ENCODE measurements at regions not wholly inside any gene's neighbourhood (a gene's known extent, or its start where the extent isn't known, plus 50 kb on each side); places are given as distances from the start of the nearest gene placed in this dataset.
A peak's percentile ranks its signal among the peaks of the same experiment; 100 is the strongest.
"Not testable (repeated sequence)": the region's sequence is repeated elsewhere in the genome, so short reads cannot be mapped to it uniquely, and the experiment has no call there.

DNA sequence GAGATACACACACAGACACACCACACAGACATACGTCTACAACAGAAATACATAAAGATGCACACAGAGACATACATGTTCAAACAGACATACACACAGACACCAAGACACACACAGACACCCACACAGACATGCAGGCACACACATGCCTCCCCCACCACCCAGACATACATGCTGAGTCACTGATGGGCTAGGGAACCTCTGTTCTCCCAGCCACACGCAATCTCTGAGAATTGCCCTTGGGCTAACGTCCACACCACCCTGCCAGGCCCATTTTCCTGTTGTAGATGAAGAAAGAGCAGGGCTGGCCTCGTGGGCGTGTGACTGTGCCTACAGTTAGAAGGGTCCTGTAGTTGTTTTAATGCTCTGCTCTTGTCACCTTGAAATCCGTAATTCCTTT is 261.9 kb downstream of the KCNRG start:
- DNase-seq, result no peak

DNA sequence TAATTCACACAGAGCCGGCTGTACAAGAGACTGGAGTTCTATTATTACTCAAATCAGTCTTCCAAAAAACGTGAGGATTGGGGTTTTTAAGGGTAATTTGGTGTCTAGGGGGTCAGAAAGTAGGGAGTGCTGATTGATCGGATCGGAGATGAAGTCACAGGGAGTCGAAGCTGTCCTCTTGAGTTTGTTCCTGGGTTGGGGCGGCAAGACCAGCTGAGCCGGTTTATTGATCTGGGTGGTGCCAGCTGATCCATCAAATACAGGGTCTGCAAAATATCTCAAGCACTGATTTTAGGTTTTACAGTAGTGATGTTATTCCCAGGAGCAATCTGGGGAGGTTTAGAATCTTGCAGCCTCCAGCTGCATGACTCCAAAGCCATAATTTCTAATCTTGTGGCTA is 262.7 kb downstream of the KCNRG start:
- DNase-seq, result no peak

DNA sequence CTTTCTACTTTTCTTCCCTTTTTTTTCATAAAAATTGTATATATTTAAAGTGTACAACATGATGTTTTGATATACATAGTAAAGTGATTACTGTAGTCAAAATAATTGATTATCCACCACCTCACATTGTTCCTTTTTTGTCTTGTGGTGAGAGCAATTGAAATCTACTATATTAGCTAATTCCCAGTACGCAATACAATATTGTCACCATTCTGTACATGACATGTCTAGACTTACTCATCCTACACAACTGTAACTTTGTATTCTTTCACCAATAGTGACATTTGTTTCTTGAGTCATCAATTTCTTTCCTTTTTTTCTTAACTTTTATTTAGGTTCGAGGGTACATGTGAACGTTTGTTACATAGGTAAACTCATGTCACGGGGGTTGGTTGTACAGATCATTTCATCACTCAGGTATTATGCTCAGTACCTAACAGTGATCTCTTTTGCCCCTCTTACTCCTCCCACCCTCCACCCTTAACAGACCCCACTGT is 265.2 kb downstream of the KCNRG start:
- no peak for DNase-seq

DNA sequence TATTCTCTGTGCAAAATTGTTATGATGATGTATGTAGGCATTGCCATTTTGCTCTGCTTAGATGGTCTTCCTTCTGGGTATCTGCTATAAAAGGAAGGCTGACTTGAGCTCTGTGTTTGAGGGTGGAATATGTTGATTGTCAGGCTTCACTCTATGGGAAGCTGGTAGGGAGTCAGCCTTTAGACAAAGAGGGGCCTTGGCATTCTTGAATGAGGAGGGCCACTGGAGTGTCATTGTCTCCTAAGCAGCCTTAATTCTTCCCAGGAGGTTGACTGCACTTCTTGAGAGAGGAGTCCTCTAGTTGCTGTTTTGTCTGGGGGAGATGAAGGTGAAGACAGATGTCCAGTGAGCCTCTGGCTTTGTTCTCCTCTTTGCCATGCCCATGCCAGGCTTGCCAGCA is 266.8 kb downstream of the KCNRG start:
- no peak for DNase-seq

DNA sequence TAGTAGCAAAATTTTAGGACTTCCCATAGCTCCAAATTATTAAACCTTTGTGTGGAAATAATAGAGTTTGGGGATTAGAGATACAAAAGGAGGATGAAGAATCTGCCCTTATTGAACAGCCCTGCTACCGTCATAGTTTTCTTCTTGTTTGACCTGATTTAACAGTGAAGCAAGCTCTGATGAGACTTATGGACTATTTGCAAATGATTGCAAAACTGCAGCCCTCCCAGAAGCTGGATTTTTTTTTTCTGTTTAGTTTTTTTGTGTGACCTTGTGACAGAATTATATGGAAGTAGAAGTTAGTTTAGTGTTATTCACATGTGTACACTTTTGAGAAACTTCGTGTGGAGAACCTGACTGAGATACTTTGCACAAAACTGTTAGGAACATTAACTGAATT is 267.8 kb downstream of the KCNRG start:
- no peak for DNase-seq

DNA sequence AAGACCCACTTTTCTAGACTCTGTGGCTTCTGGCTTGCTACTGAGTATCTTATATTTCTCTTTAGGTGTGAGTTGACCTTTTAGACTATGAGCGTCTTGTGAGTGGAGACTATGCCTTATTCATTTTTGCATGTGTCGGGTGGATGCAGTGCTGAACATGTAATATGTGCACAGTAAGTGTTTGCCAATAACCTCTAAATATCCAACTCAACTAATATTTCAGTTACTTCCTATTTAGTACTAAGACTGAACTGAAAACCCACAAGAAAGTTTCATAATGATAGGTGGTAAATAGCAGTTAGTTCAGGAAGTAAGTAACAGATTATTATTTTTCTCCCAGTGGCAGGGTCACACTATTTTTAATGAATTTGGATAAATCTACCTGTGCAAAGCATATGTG is 269.3 kb downstream of the KCNRG start:
- DNase-seq, result no peak

DNA sequence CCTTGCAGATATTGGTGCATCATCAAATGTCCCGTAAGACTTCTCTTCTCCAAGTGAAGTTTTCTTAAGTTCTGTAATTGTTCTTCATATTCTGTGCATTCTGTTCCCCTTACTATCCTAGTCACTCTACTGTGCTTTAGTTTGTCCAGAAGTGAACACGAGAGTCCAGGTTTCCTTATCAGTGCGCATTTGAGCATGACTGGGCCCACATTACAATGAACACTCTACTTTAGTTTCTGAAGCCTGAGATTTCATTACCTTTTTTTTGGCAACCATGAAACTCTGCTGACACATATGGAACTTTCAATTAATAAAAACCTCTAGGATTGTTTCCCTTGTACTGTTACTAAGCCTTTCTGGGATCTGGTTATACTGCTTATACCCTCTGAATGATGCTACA is 270.0 kb downstream of the KCNRG start:
- DNase-seq, result no peak

DNA sequence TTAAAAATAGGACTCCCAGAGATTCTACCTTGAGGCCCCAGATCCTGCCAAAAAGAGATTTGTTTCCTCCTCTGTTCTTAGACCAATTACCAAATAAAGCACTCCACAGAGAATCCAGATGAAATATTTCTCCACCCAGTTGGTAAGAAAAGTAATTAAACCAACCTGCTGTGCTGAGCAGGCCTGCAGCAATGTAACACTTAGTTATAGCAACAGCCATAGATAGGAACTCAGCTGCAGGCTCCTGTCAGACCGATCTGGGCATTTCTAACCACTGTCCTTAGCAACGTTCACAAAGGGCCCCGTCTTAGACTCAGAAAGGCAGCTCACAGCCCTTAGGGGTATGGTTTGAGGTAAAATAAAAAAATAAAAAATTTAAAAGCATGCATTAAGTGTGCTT is 271.1 kb downstream of the KCNRG start:
- DNase-seq, result no peak

DNA sequence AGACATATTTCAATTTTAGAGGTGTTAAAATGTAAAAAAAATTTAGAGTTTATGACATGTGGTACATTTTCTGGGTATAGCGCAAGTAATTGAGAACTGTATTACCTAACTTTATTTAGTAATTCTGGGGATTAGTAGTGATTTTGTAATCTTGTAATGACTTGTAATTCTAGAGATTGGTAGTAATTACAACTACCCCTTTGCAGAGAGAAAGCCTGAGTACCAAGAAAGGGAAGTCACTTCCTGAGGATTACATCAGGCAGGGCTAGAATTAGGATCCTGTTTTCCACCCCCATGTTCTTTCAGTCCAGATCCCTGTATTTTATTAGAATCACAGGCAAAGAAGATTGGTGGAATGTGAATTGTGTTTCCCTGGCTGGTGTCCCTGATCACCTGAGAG is 274.9 kb downstream of the KCNRG start:
- DNase-seq, result no peak

DNA sequence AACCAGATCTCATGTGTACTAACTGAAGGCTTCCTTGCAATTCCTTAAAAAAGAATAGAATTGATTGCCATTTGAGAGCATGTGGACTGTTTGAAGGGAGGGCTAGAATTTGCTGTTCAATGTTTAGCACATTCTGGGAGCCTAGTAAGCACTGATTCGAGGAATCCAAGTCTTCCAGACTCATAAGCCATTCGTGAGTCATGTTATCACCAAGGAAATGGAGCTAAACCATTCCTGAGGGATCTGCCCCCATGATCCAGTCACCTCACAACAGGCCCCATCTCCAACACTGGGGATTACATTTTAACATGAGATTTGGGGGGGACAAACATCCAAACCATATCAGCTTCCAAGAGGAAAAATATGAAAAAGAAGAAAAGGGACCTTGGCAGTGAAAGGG is 276.4 kb downstream of the KCNRG start:
- no peak for DNase-seq

DNA sequence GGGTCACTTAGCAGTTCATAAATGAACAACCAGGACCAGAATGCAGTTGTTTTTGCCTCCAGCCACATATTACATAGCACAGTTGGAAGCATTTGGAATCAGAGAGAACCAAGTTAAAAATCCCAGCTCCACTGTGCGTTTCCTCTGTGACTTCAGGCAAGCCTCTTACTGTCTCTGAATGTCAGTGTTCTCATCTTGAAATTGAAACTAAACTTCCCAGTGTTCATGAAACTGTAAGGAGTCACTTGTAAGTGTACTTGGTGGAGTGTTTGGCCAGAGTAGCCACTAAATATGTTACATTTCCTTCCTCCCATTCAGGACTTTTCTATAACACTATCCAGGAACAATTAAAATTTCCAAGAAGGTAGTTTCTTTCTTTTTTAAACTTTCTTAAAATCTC is 276.8 kb downstream of the KCNRG start:
- DNase-seq, result no peak

DNA sequence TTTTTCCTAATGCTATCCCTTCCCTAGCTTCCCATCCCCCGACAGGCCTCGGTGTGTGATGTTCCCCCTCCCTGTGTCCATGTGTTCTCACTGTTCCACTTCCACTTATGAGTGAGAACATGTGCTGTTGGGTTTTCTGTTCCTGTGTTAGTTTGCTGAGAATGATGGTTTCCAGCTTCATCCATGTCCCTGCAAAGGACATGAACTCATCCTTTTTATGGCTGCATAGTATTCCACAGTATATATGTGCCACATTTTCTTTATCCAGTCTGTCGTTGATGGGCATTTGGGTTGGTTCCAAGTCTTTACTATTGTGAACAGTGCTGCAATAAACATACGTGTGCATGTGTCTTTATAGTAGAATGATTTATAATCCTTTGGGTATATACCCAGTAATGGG is 279.2 kb downstream of the KCNRG start:
- not testable (repeated sequence) for DNase-seq

DNA sequence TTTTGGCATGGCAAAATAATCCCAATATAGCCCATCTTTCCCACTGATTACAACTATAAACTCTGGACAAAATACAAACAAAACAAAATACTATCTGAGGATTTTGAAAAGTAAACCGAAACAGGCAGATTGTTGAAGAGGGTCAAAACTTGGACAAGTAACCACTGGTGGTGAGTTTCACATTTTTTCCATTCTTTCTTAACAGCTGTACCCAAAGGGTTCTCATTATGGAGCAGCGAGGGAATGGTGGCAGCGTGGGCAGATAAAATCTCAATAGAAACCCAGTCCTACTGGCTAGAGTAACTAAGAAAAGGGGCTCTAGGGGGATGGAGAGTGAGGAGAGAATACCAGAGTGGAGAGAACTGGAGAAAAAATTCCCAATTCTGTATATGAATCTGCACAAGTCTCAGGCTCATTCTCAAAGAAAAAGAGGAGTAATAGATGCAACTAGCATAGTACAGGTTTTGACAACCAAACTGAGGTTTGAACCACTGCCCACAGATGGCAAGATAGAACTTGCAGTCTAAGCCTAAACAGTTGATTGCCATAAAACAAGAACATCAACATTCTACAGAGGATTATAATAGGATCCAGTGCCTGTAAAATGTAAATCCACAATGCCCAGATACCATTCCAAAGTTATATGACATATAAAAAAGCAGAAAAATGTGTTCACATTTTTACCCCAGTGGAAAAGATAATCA is 284.5 kb downstream of the KCNRG start:
- DNase-seq, result no peak

DNA sequence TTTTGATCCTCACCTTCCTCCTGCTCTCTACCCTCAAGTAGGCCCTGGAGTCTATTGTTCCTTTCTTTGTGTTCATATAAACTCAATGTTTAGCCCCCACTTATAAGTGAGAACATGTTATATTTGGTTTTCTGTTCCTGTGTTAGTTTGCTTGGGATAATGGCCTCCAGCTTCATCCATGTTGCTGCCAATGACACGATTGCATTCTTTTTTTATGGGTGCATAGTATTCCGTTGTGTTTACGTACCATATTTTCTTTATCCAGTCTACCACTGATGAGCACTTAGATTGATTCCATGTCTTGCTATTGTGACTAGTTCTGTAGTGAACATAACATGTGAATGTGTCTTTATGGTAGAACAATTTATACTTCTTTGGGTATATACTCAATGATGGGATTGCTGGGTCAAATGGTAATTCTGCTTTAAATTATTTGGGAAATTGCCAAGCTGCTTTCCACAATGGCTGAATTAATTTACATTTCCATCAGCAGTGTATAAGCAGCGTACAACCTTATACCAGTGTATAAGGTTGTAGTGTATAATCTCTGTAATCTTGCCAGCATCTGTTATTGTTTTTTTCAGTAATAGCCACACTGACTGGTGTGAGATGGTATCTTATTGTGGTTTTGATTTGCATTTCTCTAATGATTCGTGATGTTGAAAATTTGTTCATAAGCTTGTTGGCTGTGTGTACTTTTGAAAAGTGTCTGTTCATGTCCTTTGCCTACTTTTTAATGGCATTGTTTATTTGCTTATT is 288.9 kb downstream of the KCNRG start:
- DNase-seq, result no peak

DNA sequence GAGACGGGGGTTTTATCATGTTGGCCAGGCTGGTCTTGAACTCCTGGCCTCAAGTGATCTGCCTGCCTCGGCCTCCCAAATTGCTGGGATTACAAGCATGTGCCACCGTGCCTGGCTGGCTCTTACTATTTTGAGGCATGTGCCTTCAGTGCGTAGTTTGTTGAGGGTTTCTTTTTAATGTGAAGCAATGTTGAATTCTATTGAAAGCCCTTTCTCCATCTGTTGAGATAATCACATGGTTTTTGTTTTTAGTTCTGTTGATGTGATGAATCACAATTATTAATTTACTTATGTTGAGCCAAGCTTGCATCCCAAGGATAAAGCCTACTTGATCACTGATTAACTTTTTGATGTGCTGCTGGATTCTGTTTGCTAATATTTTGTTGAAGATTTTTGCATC is 290.9 kb downstream of the KCNRG start:
- no peak for DNase-seq

DNA sequence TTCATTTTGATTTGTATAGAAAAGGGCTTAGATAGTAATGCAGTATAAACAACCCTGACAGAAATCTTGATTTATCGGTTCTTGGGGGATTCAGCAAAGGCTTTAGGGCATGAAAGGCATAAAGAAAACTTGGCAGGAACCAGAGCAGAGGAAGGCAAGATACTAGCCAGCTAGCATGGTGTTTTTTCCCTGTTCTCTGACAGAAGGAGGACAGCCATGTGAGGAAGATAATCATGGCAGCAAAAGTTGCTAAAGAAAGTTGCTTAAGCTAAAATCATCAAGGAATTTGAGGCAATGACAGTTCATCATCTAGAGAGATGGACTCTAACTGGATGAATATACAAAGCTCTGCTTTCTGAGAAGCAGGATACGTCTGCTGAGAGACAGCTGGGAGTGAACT is 294.1 kb downstream of the KCNRG start:
- DNase-seq, result no peak

DNA sequence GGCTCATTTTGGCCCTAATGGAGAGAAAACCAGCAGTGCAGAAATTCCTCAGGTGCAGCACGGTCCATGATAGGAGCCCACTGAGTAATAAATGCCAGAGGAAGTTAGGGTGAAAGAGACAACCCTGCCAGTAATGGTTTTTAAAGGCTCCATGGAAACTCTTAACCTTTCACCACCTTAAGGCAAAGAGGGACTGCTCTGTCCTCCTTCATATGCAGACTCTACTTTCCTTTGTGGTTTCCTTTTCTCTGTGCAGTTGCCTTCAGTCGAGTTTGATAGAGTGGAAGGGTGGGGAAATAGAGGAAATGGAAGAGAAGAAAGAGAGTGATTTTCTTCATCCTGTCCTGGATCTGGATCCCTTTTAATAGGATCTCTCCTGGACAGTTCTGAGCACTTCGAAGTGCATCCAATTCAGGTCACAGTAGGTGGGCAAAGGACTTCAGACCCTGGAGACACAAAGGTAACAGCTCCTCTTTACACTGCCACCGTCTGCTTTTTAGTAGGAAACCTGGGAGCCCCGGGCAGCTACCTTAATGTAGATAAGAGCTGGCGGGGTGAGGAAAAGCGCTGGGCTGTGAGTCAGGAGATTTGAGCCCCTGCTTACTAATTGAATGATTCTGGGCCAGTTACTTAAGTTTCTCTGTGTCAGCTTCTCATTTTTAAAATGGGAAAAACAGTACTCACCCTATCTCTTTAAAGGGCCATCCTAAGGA is 294.8 kb downstream of the KCNRG start:
- no peak for DNase-seq

DNA sequence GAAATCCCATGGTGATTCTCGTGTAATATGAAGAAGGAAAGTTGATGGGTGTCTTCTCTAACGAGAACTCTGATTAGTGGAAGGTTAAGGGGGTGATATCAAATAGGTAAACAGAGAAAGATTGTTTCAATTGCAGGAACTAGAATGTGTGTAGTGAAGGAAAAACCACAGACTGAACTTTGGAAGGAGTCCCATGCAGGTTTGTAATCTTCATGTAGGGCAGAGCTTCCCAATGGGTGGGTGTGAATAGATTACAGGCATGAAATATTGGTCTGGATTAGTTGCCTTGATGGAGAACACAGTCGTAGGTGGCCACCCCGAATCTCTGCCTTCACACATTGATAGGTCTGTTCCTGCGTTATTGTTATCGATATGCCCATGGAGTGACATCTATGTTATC is 295.5 kb downstream of the KCNRG start:
- DNase-seq, result no peak

DNA sequence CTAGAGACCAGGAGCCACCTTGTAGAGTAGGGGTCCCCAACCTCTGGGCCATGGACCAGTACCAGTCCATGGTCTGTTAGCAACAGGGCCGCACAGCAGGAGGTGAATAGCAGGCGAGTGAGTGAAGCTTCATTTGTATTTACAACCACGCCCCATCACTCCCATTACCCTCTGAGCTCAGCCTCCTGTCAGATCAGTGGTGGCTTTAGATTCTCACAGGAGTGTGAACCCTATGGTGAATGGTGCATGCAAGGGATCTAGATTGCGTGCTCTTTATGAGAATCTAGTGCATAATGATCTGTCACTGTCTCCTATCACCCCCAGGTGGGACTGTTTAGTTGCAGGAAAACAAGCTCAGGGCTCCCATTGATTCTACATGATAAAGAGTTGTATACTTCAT is 303.6 kb downstream of the KCNRG start:
- peak; percentile 19 for DNase-seq

DNA sequence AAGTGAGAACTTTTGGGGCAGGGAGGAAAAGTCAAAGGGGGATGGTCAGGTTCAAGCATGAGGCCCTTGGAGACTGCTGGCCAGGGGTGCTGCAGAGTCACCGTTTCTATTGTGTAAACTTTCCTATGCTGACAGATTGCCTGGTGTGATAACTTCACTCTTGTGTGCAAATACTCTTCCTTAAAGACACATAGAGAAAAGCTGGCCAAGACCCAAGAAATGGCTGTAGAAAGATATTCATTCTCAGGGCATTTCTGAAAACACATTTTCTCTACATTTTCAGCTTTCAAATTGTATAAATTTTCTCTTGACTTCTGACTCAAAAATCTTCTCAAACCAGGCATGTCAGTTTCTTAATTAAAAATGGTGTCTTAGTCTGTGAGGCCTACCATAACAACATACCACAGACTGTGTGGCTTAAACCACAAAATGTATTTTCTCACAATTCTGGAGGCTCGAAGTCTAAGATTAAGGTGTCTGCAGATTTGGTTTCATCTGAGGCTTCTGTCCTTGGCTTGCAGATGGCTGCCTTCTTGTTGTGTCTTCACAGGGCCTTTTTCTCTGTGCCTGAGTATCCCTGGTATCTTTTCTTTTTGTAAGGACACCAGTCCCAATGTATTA is 304.5 kb downstream of the KCNRG start:
- DNase-seq, result peak; percentile 39

DNA sequence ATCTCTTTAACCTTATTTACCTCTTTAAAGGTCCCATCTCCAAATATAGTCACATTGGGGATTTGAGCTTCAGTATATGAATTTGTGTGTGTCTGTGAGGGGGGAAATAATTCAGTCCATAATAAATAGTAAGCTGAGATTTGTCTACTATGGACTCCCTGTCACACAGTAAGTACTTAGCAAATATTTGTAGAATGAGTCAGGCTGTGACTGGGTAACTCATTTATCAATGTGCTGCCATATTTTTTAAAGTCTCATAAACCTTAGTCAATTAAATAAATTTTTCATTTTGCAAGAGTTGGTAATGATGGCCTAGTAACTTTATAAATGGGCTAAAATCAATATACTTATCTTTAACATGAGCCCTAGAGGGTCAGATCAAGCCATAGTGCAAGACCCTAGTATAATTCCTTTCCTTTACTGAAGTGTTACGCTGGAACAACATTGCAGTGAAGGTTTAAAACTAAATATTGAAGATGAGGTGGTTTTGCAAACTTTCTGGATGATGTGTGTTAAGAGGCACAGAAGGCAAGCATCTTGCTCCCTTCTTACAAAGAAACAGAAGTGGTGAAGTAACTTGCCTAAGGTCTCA is 305.1 kb downstream of the KCNRG start:
- no peak for DNase-seq

DNA sequence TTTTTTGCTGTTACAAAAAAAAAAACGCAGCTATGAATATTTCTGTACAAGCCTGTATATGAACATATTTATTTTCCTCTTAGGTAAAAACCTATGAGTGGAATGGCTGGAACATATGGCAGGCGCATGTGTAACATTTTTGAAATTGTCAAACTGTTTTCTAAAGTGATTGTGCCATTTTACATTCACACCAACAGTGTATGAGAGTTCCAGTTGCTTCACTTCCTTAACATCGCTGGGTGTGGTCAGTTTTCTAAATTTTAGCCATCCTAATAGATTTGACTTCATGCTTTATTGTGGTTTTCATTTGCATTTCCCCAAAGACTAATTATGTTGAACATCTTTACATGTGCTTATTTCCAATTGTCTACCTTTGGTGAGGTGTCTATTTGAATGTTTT is 306.8 kb downstream of the KCNRG start:
- no peak for DNase-seq

DNA sequence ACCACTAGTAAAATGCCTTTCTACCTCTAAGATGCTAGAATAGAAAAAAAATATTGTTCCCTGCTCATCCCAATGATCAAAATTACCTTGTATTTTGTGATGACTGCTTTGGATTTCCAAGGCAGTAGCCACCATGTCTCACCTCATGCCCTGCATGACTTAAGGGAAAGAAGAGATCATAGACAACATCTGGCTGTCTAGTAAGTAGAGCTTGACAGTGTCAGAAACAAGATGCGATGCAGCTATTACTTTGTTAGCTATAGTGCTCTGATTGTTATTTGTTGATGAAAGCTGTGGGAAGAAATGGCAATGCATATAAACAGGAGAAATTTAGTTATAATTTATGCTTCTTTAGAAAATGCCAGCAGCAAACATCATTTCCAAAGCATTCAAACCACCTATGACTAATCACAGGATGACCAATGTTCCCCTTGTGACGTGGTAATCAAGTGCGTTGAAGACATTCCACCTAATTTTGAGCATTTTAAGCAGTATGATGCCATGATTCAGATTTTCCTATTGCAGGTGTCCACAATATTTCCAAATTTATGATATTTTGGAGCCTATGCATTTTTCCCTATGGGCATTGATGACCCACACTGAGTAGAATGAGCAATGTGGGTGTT is 308.3 kb downstream of the KCNRG start:
- DNase-seq, result no peak
